Lung (tissue), 11 donors: ENCODE measurements at regions not wholly inside any gene's neighbourhood (a gene's known extent, or its start where the extent isn't known, plus 50 kb on each side); places are given as distances from the start of the nearest gene placed in this dataset.
"Not testable (repeated sequence)": the region's sequence is repeated elsewhere in the genome, so short reads cannot be mapped to it uniquely, and the experiment has no call there.

ENCODE experiments used
- ATAC-seq: fragments of 200-7000 bp; cut with Tn5 transposase; one replicate; pipeline ENCODE4 v1.9.1; 2020; ENCODE audit warnings: moderate number of reproducible peaks; ENCODE audit not compliant: insufficient read depth, low FRiP score
- DNase-seq, 3 donors: peaks; one replicate each; pipeline ENCODE4 v3.0.0-alpha.2; 2013 to 2017
- H3K27ac ChIP-seq, 2 donors: one replicate each; pipeline ENCODE4 v1.5.1; 2013; ENCODE audit warnings: mild to moderate bottlenecking in 2 of 2, moderate library complexity in 2 of 2, control low read depth in 1 of 2, inconsistent platforms in 1 of 2, low read depth in 1 of 2, low read length in 1 of 2
- H3K27me3 ChIP-seq, 3 donors: one replicate each; pipeline ENCODE4 v1.5.1; 2013; ENCODE audit warnings: low read length in 2 of 3; ENCODE audit not compliant: control insufficient read depth in 3 of 3, insufficient read depth in 3 of 3
- H3K36me3 ChIP-seq, 4 donors: one replicate each; pipeline ENCODE4 v1.5.1; 2013; ENCODE audit warnings: low read length in 4 of 4, mild to moderate bottlenecking in 1 of 4, moderate library complexity in 1 of 4; ENCODE audit not compliant: control insufficient read depth in 4 of 4, insufficient read depth in 4 of 4
- H3K4me1 ChIP-seq, 5 donors: one replicate each; pipeline ENCODE4 v1.5.1; 2013; ENCODE audit warnings: low read length in 5 of 5, mild to moderate bottlenecking in 2 of 5, moderate library complexity in 1 of 5; ENCODE audit not compliant: control insufficient read depth in 5 of 5, insufficient read depth in 5 of 5
- H3K4me3 ChIP-seq: one replicate; pipeline ENCODE4 v1.5.1; 2013; ENCODE audit warnings: mild to moderate bottlenecking, control low read depth, moderate library complexity
- H3K9ac ChIP-seq, 2 donors: one replicate each; pipeline ENCODE4 v1.5.1; 2013; ENCODE audit warnings: low read length in 2 of 2, control low read depth in 1 of 2; ENCODE audit not compliant: insufficient read depth in 1 of 2
- H3K9me3 ChIP-seq, 4 donors: one replicate each; pipeline ENCODE4 v1.5.1; 2013; ENCODE audit warnings: low read length in 3 of 4, mild to moderate bottlenecking in 1 of 4, moderate library complexity in 1 of 4; ENCODE audit not compliant: control insufficient read depth in 4 of 4, insufficient read depth in 3 of 4
- WGBS, 2 donors: extraction: QIAGEN DNeasy Blood & Tissue Kit; methylation state at CpG; one replicate each; pipeline ENCODE4 v1.1.7; 2013; 5-methylcytosine and 5-hydroxymethylcytosine counted together
- TF ChIP-seq, protein P1 (sequence below): IDR thresholded peaks from 2 replicates; pipeline ENCODE4 v1.5.1; 2012; ENCODE audit warnings: mild to moderate bottlenecking; ENCODE audit errors: control extremely low read depth, extremely low read depth
- donor health status: control.
- donor health status: control.
- donor health status: Bipolar disorder and iron deficiency.
- donor health status: healthy.
- donor health status: DM: yes; HTN: yes; CAD: no.

DNA sequence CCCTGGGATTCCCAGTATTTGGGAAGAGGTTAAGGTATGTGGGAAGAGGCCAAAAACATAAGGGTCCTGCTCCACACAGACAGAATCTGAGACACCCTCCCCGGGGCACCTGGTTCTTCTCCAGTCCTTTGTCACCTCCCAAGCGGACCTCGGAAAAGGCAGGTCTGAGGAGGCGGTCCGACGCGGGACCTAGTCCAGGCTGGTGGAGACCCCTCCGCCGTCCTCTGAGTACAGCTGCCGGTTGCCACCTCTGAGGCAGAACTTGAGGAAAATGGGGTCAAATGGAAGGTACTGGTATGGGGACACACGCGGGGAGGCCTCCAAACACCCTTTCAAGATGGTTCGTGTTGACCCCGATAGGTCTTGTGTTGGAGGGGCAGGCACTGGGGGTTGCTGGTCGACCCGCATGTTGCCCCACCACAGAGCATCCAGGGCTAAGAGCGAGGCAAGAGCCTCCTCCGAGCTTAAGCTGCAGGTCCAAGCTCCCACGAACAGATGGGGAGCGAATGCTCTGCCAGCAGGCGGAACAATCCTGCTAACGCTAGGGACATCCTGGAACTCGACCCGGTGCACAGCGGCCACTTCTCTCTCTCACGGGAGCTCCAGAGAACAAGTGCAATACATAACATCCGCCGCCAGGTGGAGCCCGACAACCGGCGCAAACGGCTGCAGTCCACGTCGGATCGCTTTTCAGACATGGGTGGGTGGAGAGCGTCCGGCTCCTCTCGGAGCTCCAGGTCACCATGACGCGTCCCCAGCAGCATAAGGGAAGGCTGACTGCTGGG lies 559.8 kb downstream of the SPATA31A6 start:
- not testable (repeated sequence) for H3K4me3 ChIP-seq, H3K9me3 ChIP-seq, H3K36me3 ChIP-seq, H3K9ac ChIP-seq, H3K4me1 ChIP-seq, H3K27ac ChIP-seq, H3K27me3 ChIP-seq
- TF ChIP-seq, protein P1, sequence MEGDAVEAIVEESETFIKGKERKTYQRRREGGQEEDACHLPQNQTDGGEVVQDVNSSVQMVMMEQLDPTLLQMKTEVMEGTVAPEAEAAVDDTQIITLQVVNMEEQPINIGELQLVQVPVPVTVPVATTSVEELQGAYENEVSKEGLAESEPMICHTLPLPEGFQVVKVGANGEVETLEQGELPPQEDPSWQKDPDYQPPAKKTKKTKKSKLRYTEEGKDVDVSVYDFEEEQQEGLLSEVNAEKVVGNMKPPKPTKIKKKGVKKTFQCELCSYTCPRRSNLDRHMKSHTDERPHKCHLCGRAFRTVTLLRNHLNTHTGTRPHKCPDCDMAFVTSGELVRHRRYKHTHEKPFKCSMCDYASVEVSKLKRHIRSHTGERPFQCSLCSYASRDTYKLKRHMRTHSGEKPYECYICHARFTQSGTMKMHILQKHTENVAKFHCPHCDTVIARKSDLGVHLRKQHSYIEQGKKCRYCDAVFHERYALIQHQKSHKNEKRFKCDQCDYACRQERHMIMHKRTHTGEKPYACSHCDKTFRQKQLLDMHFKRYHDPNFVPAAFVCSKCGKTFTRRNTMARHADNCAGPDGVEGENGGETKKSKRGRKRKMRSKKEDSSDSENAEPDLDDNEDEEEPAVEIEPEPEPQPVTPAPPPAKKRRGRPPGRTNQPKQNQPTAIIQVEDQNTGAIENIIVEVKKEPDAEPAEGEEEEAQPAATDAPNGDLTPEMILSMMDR, result peak; percentile 50
- ATAC-seq (peak; percentile 66), DNase-seq (peak; percentile 39 to 65 (median 59))
- 37 to 39% methylated on average over 38 to 40 of the region's 40 CpGs for WGBS, 2 donors

DNA sequence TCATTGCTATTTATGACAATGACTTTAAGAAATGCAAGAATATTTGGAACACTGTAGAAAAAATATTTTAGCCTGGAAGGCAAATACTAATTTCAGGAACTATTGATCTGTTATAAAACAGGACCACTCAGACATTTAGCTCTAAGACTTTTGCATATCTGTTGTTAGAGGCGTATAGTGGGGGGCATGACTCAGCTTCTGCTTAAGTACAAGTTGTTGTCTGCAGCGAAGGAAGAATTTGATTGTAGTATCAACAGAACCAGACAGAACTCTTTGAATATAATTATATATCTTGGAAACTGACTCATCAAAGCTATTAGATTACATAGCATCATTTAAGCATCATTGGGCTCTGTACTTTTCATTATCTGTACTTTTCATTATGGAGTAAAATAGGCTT lies 573.8 kb downstream of the SPATA31A6 start:
- H3K4me1 ChIP-seq, H3K27ac ChIP-seq, DNase-seq, H3K9me3 ChIP-seq, H3K4me3 ChIP-seq, H3K9ac ChIP-seq, ATAC-seq, H3K36me3 ChIP-seq, H3K27me3 ChIP-seq: not testable (repeated sequence)
- WGBS, 2 donors, result 78 to 86% methylated on average over 2 of the region's 2 CpGs

DNA sequence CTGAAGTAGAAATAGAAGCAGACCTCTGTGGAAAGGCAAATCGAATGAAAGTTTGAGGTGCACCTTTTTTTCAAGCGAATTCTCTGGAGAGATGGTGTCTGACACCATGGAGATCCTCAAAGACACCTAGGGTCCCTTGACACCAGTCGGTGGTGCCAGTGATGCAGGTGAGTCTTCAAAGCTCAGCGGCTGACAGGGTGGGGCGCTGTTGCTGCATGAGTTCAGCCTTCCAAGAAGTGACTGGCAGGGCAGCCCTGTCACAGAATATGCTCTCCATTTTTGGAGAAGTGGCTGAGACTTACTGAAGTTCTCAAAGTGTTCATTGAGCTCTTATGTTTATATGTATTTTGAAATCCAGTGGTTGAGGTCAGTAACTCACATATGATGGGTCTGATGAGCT lies 575.9 kb downstream of the SPATA31A6 start:
- DNase-seq, H3K4me1 ChIP-seq, H3K27ac ChIP-seq, ATAC-seq, H3K4me3 ChIP-seq, H3K9me3 ChIP-seq, H3K27me3 ChIP-seq, H3K36me3 ChIP-seq, H3K9ac ChIP-seq: not testable (repeated sequence)
- WGBS, 2 donors, result 12 to 23% methylated on average over 5 of the region's 5 CpGs

DNA sequence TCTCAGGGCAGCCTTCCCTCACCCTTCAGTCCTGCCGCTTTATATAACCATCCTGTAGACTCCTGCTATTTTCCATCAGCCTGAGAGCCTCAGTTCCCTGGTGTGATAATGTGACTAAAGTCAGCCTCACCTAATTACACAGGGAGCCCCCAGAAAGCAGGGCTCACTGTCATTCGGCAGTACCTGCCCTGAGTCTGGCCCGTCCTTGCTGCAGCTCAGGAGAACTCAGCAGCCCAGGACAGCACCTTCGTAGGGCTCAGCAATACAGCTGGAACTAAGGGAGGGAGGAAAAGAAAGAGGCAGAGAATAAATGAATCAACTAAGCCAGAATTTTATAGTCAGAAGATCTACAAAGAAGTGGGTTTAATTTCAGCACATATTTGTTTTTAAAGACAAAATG lies 598.7 kb downstream of the SPATA31A6 start:
- H3K9me3 ChIP-seq, H3K4me3 ChIP-seq, H3K4me1 ChIP-seq, DNase-seq, ATAC-seq, H3K27me3 ChIP-seq, H3K36me3 ChIP-seq, H3K9ac ChIP-seq, H3K27ac ChIP-seq: not testable (repeated sequence)
- 66 to 74% methylated on average over 3 of the region's 4 CpGs for WGBS, 2 donors

DNA sequence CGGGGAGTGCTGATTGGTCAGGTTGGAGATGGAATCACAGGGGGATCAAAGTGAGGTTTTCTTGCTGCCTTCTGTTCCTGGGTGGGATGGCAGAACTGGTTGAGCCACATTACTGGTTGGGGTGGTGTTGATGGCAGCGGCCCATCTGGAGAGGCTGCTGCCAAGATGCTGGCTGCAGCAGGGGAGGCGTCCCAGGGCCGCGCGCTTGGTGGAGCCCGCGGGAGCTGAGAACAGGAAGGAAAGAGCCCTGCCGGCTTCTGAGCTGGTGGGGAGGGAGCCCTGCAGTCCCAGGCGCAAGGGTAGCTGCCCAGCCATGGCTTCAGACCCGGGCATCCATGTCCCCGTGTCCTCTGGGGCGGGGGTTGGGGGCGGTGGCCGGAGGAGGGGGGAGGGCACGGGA lies 609.3 kb downstream of the SPATA31A6 start:
- DNase-seq, H3K4me1 ChIP-seq, H3K9me3 ChIP-seq, H3K36me3 ChIP-seq, H3K27ac ChIP-seq, H3K27me3 ChIP-seq, H3K4me3 ChIP-seq, H3K9ac ChIP-seq, ATAC-seq: not testable (repeated sequence)
- WGBS, 2 donors, result 55 to 69% methylated on average over 16 of the region's 16 CpGs

DNA sequence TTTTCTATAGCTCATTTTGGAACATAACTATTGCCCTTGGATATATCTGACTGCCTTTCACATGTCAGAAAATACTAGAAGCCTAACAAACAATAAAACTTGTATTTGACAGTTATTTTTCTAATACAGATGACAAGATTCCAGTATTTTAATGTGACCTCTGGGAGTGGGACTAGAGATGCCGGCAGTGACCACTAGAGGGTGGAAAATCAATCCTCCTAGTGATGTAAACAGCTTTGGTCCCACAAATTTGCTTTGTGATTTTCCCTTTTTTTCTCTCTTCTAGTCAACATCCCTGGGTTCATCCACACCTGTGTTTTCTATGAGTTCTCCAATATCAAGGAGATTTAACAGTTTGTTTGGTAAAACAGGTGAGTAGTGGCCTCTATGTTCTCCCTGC lies 615.1 kb downstream of the SPATA31A6 start:
- not testable (repeated sequence) for DNase-seq, H3K27me3 ChIP-seq, H3K4me1 ChIP-seq, H3K9me3 ChIP-seq, H3K27ac ChIP-seq, H3K36me3 ChIP-seq, ATAC-seq, H3K4me3 ChIP-seq, H3K9ac ChIP-seq
- 0 to 15% methylated on average over 1 of the region's 1 CpG for WGBS, 2 donors

DNA sequence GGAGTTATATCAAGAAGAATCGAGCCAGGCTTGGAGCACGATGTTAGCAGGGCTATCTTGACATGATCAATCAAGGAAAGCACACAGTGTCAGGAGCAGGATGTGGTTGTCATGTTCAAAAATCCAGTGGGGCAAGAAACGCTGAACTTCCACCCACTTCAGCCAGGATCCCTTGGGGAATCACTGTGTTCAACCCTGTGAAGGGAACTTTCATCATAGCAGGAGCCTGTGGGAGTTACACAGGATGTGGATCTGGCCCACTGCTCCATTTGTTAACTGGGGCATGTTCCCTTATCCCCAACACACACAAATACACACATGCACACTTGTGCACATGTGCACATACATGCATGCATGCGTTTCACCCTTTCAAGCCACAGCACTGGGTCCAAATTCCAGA lies 619.3 kb downstream of the SPATA31A6 start:
- H3K27me3 ChIP-seq, H3K4me3 ChIP-seq, H3K27ac ChIP-seq, DNase-seq, ATAC-seq, H3K4me1 ChIP-seq, H3K9ac ChIP-seq, H3K9me3 ChIP-seq, H3K36me3 ChIP-seq: not testable (repeated sequence)
- 56 to 77% methylated on average over 4 of the region's 4 CpGs for WGBS, 2 donors

DNA sequence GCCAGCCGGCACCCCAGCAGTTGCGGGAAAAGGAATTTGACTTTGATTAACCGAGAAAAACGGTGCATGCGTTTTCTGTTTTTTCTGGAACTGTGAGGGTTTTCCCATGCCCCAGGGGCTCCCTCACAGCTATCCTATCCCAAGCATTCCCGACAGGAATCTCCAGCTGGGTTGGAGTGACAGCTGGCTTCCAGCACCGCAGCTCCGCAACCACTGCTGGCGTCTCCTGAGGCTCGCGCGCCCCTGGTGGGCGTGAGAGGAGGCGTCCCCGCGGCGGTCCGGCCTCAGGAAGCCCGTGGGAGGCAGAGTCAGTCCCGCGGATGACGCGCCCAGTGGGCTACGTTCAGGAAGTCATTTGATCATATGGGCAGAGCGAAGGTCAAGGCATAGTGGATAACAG lies 623.2 kb downstream of the SPATA31A6 start:
- H3K27me3 ChIP-seq, ATAC-seq, H3K9me3 ChIP-seq, DNase-seq, H3K36me3 ChIP-seq, H3K9ac ChIP-seq, H3K4me3 ChIP-seq, H3K27ac ChIP-seq, H3K4me1 ChIP-seq: not testable (repeated sequence)
- 34 to 38% methylated on average over 16 to 21 of the region's 25 CpGs for WGBS, 2 donors
